Activated CD4-positive, alpha-beta T cell treated with anti-CD3 and anti-CD28 coated beads, Interleukin-2, Interleukin-4, amounts not matched to agents 100 ng/mL and 50 ng/mL, durations not matched to agents 16 hours and 8 hours (primary cell): ENCODE measurements at regions not wholly inside any gene's neighbourhood (a gene's known extent, or its start where the extent isn't known, plus 50 kb on each side); places are given as distances from the start of the nearest gene placed in this dataset.
"Not testable (repeated sequence)": the region's sequence is repeated elsewhere in the genome, so short reads cannot be mapped to it uniquely, and the experiment has no call there.

Source experiments
- DNase-seq: peaks from one replicate; pipeline ENCODE4 v3.0.0-alpha.2; 2020; ENCODE audit warnings: low spot score

GRCh38 chr13:73576291-73576690 lies 517.5 kb downstream of the KLF5 start:
- DNase-seq: no peak

- DNase-seq: no peak
Measured at GRCh38 chr13:73572824-73573223, 514.0 kb downstream of the KLF5 start.

DNA sequence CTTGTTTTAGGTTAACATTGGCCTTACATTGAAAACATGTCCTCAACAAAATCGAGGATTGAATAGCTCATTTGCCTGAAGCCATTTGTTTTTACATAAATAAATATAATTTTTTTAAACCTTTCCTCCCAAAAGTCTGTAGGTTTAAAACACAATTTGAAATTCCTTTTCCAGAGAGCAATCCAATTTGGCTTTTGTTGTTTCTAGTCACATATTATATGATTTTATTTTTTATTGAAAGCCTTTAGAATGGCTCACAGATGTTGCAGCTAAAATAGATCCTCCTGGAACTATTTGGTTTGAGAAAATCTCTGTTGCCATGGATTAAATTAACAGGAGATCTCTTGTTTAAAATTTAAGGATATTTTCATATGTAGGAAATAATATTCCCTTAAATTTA lies 512.6 kb downstream of the KLF5 start:
- DNase-seq: no peak

DNA sequence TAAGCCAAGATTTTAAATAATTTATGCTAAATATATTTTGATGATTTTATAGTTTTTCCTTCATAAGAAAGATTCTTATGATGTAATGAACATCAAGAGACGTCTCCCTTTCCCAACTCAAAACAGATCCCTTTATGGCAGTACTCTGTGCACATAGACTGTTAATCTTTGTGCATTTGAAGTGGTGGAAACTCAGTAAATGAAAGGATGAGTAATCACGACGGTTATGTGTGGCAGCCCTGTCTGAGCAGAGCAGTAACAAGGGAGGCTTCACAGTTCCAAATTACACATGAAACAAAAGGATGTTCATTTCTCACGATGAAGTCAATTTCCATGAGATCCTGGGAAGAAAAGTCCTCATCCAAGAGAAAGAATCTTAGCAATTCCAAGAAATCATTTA lies 498.1 kb downstream of the KLF5 start:
- no peak for DNase-seq

- no peak for DNase-seq
Measured at GRCh38 chr13:73556128-73556527, 497.3 kb downstream of the KLF5 start.

- no peak for DNase-seq
Measured at GRCh38 chr13:73551736-73552135, 492.9 kb downstream of the KLF5 start.

GRCh38 chr13:73549717-73550116 lies 490.9 kb downstream of the KLF5 start:
- DNase-seq: no peak

- no peak for DNase-seq
Measured at GRCh38 chr13:73548449-73548848, 489.6 kb downstream of the KLF5 start.

- no peak for DNase-seq
Measured at GRCh38 chr13:73547239-73547638, 488.4 kb downstream of the KLF5 start.

GRCh38 chr13:73544175-73544574 lies 485.4 kb downstream of the KLF5 start:
- no peak for DNase-seq

- no peak for DNase-seq
Measured at GRCh38 chr13:73542446-73542845, 483.6 kb downstream of the KLF5 start.

GRCh38 chr13:73536865-73537264 lies 478.1 kb downstream of the KLF5 start:
- no peak for DNase-seq

GRCh38 chr13:73535341-73535740 lies 476.5 kb downstream of the KLF5 start:
- DNase-seq: no peak

DNA sequence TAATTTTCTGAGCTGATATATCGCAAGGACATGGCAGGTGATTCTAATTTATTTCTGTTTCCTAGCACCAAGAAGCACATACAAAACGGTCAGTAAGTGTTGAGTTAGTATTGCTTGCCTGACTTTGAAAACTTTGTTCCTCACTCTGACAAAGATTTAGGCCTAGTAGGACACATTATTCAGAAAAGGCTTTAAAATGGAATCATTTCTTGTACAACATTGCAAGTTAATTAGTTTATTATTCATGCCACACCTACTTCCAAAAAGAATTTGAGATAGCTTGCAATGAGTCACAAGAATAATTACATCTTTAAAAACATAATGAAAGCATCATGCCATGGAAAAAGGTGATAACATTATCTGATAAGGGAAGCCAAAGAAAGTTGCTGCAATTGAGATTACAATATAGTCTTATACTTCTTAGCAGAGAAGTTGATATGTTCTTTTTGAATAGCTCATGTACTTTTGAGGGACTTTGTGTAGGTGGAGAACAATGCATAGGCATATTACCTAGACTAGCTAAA lies 474.2 kb downstream of the KLF5 start:
- no peak for DNase-seq

DNA sequence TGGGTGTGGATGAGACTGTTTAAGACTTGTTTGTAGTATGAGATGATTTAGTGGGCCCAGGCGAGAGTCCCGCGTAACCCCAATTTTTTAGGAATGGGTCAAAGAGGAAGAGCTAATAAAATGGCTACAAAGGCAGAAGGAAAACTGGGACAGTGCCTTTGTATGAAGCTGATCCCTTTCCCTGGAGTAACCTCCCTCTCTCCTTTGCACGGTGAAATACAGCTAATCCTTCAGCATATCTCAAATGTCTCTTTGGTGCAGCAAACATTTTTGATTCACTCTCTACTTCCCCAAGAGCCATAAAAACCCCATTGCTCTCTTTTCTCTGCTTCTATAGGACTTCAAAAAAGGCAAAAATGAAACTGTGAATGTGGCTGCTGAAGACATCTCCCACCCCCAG lies 473.8 kb downstream of the KLF5 start:
- DNase-seq: no peak

DNA sequence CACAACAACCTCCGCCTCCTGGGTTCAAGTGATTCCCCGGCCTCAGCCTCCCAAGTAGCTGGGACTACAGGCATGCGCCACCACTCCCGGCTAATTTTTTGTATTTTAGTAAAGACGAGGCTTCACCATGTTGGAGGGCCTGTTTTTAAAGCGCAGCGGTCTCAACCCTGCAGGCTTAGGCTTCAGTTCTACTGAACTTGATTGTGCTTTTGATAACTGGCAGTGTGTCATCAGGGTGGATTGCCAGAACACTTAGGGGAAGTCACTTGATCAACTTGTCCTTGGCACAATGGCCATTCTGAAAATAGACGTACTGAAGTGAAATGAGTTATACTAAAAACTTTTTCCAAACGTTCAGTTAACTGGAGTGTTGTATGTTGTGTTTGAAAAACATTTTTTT lies 472.2 kb downstream of the KLF5 start:
- no peak for DNase-seq

DNA sequence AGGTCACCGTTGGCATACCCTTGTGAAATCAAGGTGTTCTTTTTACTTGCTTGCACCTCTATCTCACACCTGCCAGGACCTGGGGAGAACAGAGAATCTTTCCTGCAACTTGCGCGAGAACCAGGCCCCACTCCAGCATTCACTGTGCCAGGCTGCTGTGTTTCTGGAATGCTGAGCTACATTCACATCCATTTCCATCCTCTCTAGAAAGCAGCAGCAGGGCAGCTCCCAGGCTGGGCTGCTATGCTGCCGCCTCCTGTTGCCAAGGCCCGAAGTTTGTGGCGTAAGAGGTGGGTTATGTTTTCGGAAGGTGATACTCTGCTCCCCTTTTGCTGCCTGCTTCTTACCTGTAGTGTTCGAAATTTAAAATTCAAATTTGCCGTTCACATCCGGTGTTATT lies 464.1 kb downstream of the KLF5 start:
- no peak for DNase-seq

DNA sequence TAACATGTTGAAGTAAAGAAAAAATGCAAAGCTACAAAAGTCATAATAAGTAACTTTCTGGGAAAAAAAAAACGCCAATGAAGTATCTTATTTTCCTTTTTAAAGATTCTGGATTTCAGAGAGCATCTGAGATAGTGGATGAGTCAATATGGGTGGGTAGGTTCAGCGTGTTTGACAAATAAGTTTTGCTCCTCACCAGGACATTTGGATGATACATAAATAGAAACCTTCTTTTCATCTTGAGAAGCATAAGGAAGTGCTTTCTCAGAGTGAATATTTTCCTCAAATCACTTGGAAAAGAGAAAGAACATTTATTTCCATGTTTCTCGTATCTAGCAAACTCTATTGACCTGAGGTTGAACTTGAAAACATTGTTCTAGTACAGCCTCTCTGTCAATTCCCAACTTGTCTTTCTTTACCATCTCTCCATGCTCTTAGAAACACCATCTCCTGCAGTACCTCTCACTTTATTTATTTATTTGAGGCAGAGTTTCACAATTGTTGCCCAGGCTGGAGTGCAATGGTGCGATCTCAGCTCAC lies 463.2 kb downstream of the KLF5 start:
- no peak for DNase-seq

GRCh38 chr13:73521290-73521624 lies 462.5 kb downstream of the KLF5 start:
- DNase-seq: peak; percentile 15

DNA sequence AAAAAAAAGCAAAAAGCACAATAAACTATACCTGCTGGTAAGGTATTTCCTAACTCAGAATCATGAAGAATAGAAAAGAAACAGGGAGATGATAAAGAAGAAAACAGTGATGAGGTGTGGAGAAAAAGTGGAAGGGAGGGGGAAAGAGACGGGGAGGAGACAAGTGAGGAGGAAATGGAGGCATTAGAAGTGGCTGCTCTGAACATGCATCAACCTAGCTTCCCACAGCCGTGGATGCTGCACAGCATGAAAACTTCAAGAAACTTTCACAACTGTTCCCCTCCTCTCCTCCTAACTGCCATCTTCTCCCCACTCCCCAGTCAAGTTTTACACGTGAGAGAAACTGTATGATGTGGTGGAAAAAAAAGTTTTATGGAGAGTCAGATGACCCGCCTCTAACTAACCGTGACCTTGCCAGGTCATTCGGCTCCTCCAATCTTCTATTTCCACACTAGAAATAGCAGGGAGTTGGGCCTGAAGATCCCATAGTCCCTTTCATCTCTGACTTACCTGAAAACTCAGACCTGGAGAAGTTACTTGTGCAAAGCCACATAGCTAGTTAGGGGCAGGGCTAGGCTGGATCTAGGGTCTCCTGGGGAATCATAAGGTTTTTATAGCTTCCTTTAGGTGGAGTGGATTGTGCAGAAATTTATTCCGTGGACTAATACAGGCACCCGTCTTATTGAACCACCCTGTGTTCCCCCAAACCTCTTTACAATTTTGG lies 461.9 kb downstream of the KLF5 start:
- DNase-seq: no peak

- not testable (repeated sequence) for DNase-seq
Measured at GRCh38 chr13:73520135-73520534, 461.3 kb downstream of the KLF5 start.

- no peak for DNase-seq
Measured at GRCh38 chr13:73519396-73520116, 460.8 kb downstream of the KLF5 start.

DNA sequence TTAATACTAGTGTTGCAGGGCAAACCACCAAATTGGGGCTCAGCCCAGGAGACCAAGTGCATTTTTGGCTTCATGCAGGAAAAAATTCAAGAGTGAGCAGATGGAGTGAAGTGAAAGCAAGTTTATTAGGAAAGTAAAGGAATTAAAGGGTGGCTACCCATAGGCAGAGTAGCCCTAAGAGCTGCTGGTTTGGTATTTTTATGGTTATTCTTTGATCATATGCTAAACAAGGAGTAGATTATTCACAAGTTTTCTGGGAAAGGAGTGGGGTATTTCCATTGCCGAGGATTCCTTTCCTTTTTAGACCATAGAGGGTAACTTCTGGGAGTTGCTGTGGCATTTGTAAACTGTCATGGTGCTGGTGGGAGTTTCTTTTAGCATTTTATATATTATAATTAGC lies 459.0 kb downstream of the KLF5 start:
- DNase-seq: no peak
